Tibial nerve (tissue), 4 donors: ENCODE measurements at regions not wholly inside any gene's neighbourhood (a gene's known extent, or its start where the extent isn't known, plus 50 kb on each side); places are given as distances from the start of the nearest gene placed in this dataset.

Experiments
- DNase-seq, 2 donors: peaks; one replicate each; pipeline ENCODE4 v3.0.0-alpha.2; 2019; ENCODE audit warnings: low spot score in 2 of 2
- H3K27ac ChIP-seq, 4 donors: fragments of 200-600 bp; sonication (generic) in 3 of 4; one replicate each; pipeline ENCODE4 v1.5.1; 2017 to 2019; ENCODE audit warnings: mild to moderate bottlenecking in 1 of 4
- H3K27me3 ChIP-seq, 2 donors: fragments of 200-600 bp; sonication (generic) in 1 of 2; one replicate each; pipeline versions ENCODE4 v1.5.1 to v1.6.0; 2017 to 2019
- H3K36me3 ChIP-seq, 3 donors: fragments of 200-600 bp; sonication (generic); one replicate each; pipeline ENCODE4 v1.5.1; 2018 to 2019
- H3K4me1 ChIP-seq, 4 donors: fragments of 200-600 bp; sonication (generic) in 3 of 4; one replicate each; pipeline ENCODE4 v1.5.1; 2017 to 2019
- H3K4me3 ChIP-seq, 4 donors: fragments of 200-600 bp; sonication (generic) in 3 of 4; one replicate each; pipeline ENCODE4 v1.5.1; 2017 to 2019; ENCODE audit warnings: mild to moderate bottlenecking in 1 of 4, moderate library complexity in 1 of 4
- H3K9me3 ChIP-seq, 4 donors: fragments of 200-600 bp; sonication (generic) in 3 of 4; one replicate each; pipeline ENCODE4 v1.5.1; 2017 to 2019
- EP300 ChIP-seq, 2 donors: sonication (generic); formaldehyde crosslinking; IDR thresholded peaks; one replicate each; pipeline ENCODE4 v1.6.1; 2017; ENCODE audit warnings: antibody characterized with exemption in 2 of 2, mild to moderate bottlenecking in 1 of 2
- POLR2A ChIP-seq, 2 donors: fragments of 450-650 bp; IDR thresholded peaks; one replicate each; pipeline ENCODE4 v1.6.1; 2017; ENCODE audit warnings: antibody characterized with exemption in 2 of 2, mild to moderate bottlenecking in 2 of 2, moderate library complexity in 2 of 2
- WGBS, 2 donors: methylation state at CpG; one replicate each; pipeline ENCODE4 v1.1.5; 2018; 5-methylcytosine and 5-hydroxymethylcytosine counted together
- TF ChIP-seq, protein P1 (sequence below), 5 experiments: fragments of 200-600 bp in 3 of 5; fragments of 450-650 bp in 2 of 5; sonication (generic) in 3 of 5; IDR thresholded peaks; one replicate each; pipeline ENCODE4 v1.5.1; 2016 to 2019; ENCODE audit warnings: antibody characterized with exemption in 5 of 5, mild to moderate bottlenecking in 3 of 5, moderate library complexity in 2 of 5

DNA sequence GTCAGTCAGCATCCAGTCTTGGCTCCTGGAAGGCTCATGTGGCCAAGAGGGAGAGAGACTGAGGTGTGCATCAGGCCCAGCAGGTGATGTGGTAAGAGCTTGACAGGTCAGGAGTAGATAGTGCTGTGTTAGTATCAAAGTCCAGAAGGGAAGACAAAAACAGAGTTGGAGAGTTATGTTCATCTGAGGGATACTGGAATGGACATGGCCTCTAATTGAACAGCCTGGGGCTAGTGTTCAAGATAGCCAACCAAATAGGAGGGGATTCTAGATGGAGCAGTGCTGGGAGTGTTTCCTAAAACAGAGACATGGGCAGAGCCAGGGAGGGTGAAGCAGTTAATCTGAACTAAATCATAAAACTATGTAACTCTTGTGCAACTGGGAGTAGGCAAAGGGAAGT, 120.7 kb upstream of the MARK1 start:
- TF ChIP-seq POLR2A (IDR thresholded peaks at IDR 0.05) (no peak), EP300 (IDR thresholded peaks at IDR 0.05) (no peak)
- TF ChIP-seq, protein P1, sequence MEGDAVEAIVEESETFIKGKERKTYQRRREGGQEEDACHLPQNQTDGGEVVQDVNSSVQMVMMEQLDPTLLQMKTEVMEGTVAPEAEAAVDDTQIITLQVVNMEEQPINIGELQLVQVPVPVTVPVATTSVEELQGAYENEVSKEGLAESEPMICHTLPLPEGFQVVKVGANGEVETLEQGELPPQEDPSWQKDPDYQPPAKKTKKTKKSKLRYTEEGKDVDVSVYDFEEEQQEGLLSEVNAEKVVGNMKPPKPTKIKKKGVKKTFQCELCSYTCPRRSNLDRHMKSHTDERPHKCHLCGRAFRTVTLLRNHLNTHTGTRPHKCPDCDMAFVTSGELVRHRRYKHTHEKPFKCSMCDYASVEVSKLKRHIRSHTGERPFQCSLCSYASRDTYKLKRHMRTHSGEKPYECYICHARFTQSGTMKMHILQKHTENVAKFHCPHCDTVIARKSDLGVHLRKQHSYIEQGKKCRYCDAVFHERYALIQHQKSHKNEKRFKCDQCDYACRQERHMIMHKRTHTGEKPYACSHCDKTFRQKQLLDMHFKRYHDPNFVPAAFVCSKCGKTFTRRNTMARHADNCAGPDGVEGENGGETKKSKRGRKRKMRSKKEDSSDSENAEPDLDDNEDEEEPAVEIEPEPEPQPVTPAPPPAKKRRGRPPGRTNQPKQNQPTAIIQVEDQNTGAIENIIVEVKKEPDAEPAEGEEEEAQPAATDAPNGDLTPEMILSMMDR (IDR thresholded peaks at IDR 0.05): no peak
- Histone ChIP-seq H3K9me3 (no peaks in the 10 kb centered on the region), H3K36me3 (no peaks in the 10 kb centered on the region)

DNA sequence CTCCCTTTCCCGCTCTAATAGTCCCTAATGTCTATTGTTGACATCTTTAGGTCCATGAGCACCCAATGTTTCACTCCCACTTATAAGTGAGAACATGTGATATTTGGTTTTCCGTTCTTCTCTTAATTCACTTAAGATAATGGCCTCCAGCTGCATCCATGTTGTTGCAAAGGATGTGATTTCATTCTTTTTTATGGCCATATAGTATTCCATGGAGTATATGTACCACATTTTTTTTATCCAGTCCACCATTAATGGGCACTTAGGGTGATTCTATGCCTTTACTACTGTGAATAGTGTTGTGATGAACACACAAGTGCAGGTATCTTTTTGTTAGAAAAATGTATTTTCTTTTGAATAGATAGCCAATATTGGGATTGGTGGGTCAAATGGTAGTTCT, 126.0 kb upstream of the RAB3GAP2 start:
- 88 to 92% methylated on average over 2 of the region's 2 CpGs for WGBS, 2 donors
- Histone ChIP-seq H3K9me3 (no peaks in the 10 kb centered on the region), H3K27ac (no peak overlapping the region), H3K4me3 (no peak overlapping the region), H3K36me3 (no peaks in the 10 kb centered on the region), H3K27me3 (no peaks in the 10 kb centered on the region), H3K4me1 (no peaks in the 10 kb centered on the region)
- TF ChIP-seq, protein P1 (IDR thresholded peaks at IDR 0.05): no peak
- no peak for TF ChIP-seq POLR2A (IDR thresholded peaks at IDR 0.05)
- no peak for TF ChIP-seq EP300 (IDR thresholded peaks at IDR 0.05)
- DNase-seq: no peak

More for the DNA sequence above, 120.7 kb upstream of the MARK1 start:
- no peak overlapping the region for H3K4me3 ChIP-seq
- H3K27ac ChIP-seq: no peak overlapping the region
- no peaks in the 10 kb centered on the region for H3K27me3 ChIP-seq
- no peak for DNase-seq
- H3K4me1 ChIP-seq: peaks cover 0 to 19% (median 0%) of the 10 kb centered on the region in 4 donors

DNA sequence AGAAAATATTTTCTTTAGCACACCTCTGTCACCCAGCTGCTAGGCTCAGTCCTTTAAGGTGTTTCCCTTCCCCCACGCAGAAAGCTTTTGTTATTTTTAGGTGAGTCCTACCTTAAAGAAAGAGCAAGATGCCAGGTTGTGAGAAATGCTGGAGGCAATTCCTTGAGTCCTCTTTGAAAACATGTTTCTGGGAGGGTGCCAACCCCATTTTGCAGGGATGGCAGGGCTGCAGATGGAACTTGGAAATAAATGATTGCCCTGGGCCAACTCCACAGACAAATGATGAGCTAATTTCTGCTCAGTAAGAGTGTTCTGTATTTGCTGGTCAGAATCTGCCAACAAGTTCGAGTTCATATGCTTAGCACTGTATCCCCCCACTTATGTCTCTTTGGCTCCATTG, 119.2 kb upstream of the RAB3GAP2 start:
- H3K36me3 ChIP-seq: no peaks in the 10 kb centered on the region
- no peak overlapping the region for H3K27ac ChIP-seq
- no peak overlapping the region for H3K4me3 ChIP-seq
- 62 to 82% methylated on average over 2 of the region's 2 CpGs for whole genome bisulfite sequencing, 2 donors
- TF ChIP-seq EP300 (IDR thresholded peaks at IDR 0.05) (no peak), POLR2A (IDR thresholded peaks at IDR 0.05) (no peak)
- TF ChIP-seq, protein P1 (IDR thresholded peaks at IDR 0.05): no peak
- no peaks in the 10 kb centered on the region for H3K9me3 ChIP-seq
- DNase-seq: no peak
- H3K27me3 ChIP-seq: no peaks in the 10 kb centered on the region
- no peaks in the 10 kb centered on the region for H3K4me1 ChIP-seq

DNA sequence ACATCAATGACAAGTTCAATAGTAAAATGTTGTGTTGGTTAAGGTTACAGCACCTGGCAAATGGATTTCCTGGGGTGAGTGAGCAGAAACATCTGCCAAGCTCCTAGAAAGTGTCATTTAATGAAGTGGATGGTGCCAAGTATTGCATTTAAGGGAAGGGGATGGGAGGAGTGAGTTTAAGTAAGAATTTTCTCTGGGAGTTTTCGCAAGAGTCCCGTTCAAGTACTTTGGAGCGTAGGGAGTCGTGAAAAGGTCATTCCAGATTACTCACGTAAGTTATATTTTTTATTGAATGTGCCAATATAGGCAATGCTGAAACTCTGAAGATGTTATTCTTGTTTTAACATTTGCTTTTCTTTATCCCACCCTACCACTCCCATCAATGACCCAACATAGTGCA, 117.4 kb upstream of the RAB3GAP2 start:
- WGBS, 2 donors: 84 to 88% methylated on average over 5 of the region's 5 CpGs
- H3K36me3 ChIP-seq: no peaks in the 10 kb centered on the region
- no peaks in the 10 kb centered on the region for H3K27me3 ChIP-seq
- peaks cover 0 to 9% (median 3%) of the 10 kb centered on the region in 4 donors for H3K9me3 ChIP-seq
- H3K4me3 ChIP-seq: no peak overlapping the region
- no peak overlapping the region for H3K27ac ChIP-seq
- DNase-seq: no peak
- TF ChIP-seq, protein P1 (IDR thresholded peaks at IDR 0.05): no peak
- TF ChIP-seq POLR2A (IDR thresholded peaks at IDR 0.05) (no peak), EP300 (IDR thresholded peaks at IDR 0.05) (no peak)
- H3K4me1 ChIP-seq: no peaks in the 10 kb centered on the region

DNA sequence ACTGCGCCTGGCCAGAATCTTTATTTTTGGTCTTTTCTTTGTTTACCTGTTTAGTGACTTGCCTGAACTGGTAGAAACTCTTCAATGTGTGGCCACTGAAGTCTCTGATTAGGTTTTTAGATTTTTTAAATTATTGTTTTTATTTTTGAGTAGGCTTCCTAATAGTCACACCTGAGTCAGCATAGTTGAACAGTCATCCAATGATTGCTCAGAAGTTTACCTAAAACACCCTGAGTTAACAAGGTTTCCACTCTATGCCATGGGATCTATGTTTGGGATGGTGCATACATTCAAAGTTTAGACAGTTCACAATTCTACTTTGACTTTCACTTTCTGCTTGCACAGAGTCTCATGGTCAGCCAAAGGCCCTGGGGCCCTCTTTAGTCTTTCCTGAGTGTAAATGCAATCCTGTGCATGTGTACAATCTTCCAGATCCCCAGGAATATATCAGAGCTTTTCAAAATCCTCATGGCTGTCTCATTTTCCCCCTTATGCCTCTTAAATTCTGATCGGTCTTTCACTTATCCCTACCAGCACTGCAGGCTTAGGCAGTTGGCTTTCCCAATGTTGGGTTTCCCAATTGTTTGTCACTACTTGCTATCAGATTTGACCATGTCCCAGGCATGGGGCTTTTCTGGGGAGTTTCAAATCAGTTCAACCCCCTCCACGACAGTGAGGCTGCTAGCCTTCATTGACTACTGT, 114.4 kb upstream of the RAB3GAP2 start:
- no peak for DNase-seq
- H3K4me1 ChIP-seq: no peaks in the 10 kb centered on the region
- H3K4me3 ChIP-seq: no peak overlapping the region
- no peaks in the 10 kb centered on the region for H3K36me3 ChIP-seq
- 52 to 56% methylated on average over 3 of the region's 3 CpGs for WGBS, 2 donors
- H3K9me3 ChIP-seq: peaks cover 0 to 12% (median 3%) of the 10 kb centered on the region in 4 donors
- H3K27ac ChIP-seq: no peak overlapping the region
- TF ChIP-seq POLR2A (IDR thresholded peaks at IDR 0.05) (no peak), EP300 (IDR thresholded peaks at IDR 0.05) (no peak)
- TF ChIP-seq, protein P1 (IDR thresholded peaks at IDR 0.05): no peak
- H3K27me3 ChIP-seq: no peaks in the 10 kb centered on the region
